Type B pancreatic cell (in vitro differentiated cells): ENCODE measurements at regions not wholly inside any gene's neighbourhood (a gene's known extent, or its start where the extent isn't known, plus 50 kb on each side); places are given as distances from the start of the nearest gene placed in this dataset.

Experiments used
- DNase-seq: peaks from one replicate; pipeline ENCODE4 v3.0.0; 2021; ENCODE audit warnings: mixed read lengths; ENCODE audit not compliant: unreplicated experiment; ENCODE audit errors: extremely low spot score
- H3K27ac Mint-ChIP-seq: 2 replicates; pipeline ENCODE4 v1.8.0; 2021; ENCODE audit warnings: mild to moderate bottlenecking, mixed read lengths
- H3K27me3 Mint-ChIP-seq: 2 replicates; pipeline ENCODE4 v1.8.0; 2021; ENCODE audit warnings: mixed read lengths
- H3K36me3 Mint-ChIP-seq: 2 replicates; pipeline ENCODE4 v1.8.0; 2021; ENCODE audit warnings: mixed read lengths
- H3K4me1 Mint-ChIP-seq: one replicate; pipeline ENCODE4 v1.8.0; 2021; ENCODE audit warnings: mixed read lengths; ENCODE audit not compliant: unreplicated experiment
- H3K4me3 Mint-ChIP-seq: 2 replicates; pipeline ENCODE4 v1.8.0; 2021; ENCODE audit warnings: mild to moderate bottlenecking, mixed read lengths
- H3K9me3 Mint-ChIP-seq: 2 replicates; pipeline ENCODE4 v1.8.0; 2021; ENCODE audit warnings: mixed read lengths
- CTCF ChIP-seq: fragments of 200-600 bp; sonication (generic); conservative IDR thresholded peaks from 2 replicates; pipeline ENCODE4 v1.5.0; 2021; ENCODE audit warnings: antibody characterized with exemption, mild to moderate bottlenecking

- Mint-ChIP-seq H3K9me3 (no peaks in the 10 kb centered on the region), H3K27ac (no peak overlapping the region), H3K4me3 (no peak overlapping the region), H3K27me3 (peaks cover 8% of the 10 kb centered on the region), H3K36me3 (no peaks in the 10 kb centered on the region), H3K4me1 (no peaks in the 10 kb centered on the region)
- DNase-seq: no peak
- no peak for TF ChIP-seq CTCF
These were observed 52.5 kb upstream of the SALL3 start for GRCh38 chr18:78927156-78927555.

- no peak for DNase-seq
- TF ChIP-seq CTCF: no peak
- H3K27me3 Mint-ChIP-seq: peaks cover 8% of the 10 kb centered on the region
- no peaks in the 10 kb centered on the region for H3K9me3 Mint-ChIP-seq
- H3K36me3 Mint-ChIP-seq: no peaks in the 10 kb centered on the region
- no peak overlapping the region for H3K4me3 Mint-ChIP-seq
- no peak overlapping the region for H3K27ac Mint-ChIP-seq
- no peaks in the 10 kb centered on the region for H3K4me1 Mint-ChIP-seq
These were observed 52.0 kb upstream of the SALL3 start for GRCh38 chr18:78927616-78928015.

GRCh38 chr18:78928076-78928475, 51.5 kb upstream of the SALL3 start:
- no peak for DNase-seq
- Mint-ChIP-seq H3K27ac (no peak overlapping the region), H3K36me3 (no peaks in the 10 kb centered on the region), H3K27me3 (peaks cover 8% of the 10 kb centered on the region), H3K4me3 (no peak overlapping the region), H3K4me1 (no peaks in the 10 kb centered on the region), H3K9me3 (no peaks in the 10 kb centered on the region)
- no peak for TF ChIP-seq CTCF

GRCh38 chr18:78929516-78929915, 50.1 kb upstream of the SALL3 start:
- H3K4me3 Mint-ChIP-seq: no peak overlapping the region

More at GRCh38 chr18:78929516-78929915, 50.1 kb upstream of the SALL3 start:
- no peak for DNase-seq
- no peaks in the 10 kb centered on the region for H3K9me3 Mint-ChIP-seq
- no peaks in the 10 kb centered on the region for H3K36me3 Mint-ChIP-seq
- H3K27me3 Mint-ChIP-seq: peaks cover 8% of the 10 kb centered on the region
- no peak for TF ChIP-seq CTCF
- H3K27ac Mint-ChIP-seq: no peak overlapping the region
- H3K4me1 Mint-ChIP-seq: no peaks in the 10 kb centered on the region
